ENCODE measurements at regions not wholly inside any gene's neighbourhood (a gene's known extent, or its start where the extent isn't known, plus 50 kb on each side); places are given as distances from the start of the nearest gene placed in this dataset.

GRCh38 chr3:178257491-178257890 lies 278.7 kb upstream of the KCNMB2 start:
- ChIA-PET CTCF (no interaction called here), POLR2A (interaction anchor here (0.5 kb wide), 1 partner anchor 39 kb away, joined by 3 read pairs; no protein-coding TSS in a partner anchor)
- no peaks in the 10 kb centered on the region for H3K36me3 ChIP-seq (ENCODE audit: control insufficient read depth in 2 of 2, extremely low read depth in 1 of 2, insufficient read depth in 2 of 2, low read length in 2 of 2)
- H3K4me1 ChIP-seq (ENCODE audit: control insufficient read depth, extremely low read depth, insufficient read depth, low read length), result peaks cover 16% of the 10 kb centered on the region
- no peaks in the 10 kb centered on the region for H3K79me2 ChIP-seq (ENCODE audit: control insufficient read depth, insufficient read depth, low read length)
- H4K20me1 ChIP-seq (replicated peaks; ENCODE audit: control insufficient read depth, extremely low read depth, insufficient read depth, low read length), result no peaks in the 10 kb centered on the region
- no peak overlapping the region for H3K4me3 ChIP-seq (replicated peaks in 1 of 3; ENCODE audit: insufficient read depth in 1 of 3, low read depth in 1 of 3, low read length in 3 of 3)
- H3K27me3 ChIP-seq (ENCODE audit: control insufficient read depth in 2 of 2, insufficient read depth in 2 of 2, low read length in 2 of 2), result no peaks in the 10 kb centered on the region
- FAIRE-seq, result no peak
- H2AFZ ChIP-seq (ENCODE audit: low read depth, low read length), result no peak overlapping the region
- no peak overlapping the region for H3K9ac ChIP-seq (replicated peaks; ENCODE audit: extremely low read depth, insufficient read depth, low read length)
- BruUV-seq (replicated peaks), result no TSS peak
- no peak overlapping the region for H3K4me2 ChIP-seq (ENCODE audit: insufficient read depth, low read length)
- intact Hi-C loops (cut with micrococcal nuclease) (loop anchor here (5.0 kb wide), 2 partner anchors 175 to 1060 kb away; partner anchors contain the start of gene TBL1XR1), dilution Hi-C loops (cut with MboI; ENCODE audit: extremely low pct_ligation_motif_present, low sequenced_read_pairs) (no loop called here)
- no peaks in the 10 kb centered on the region for H3K9me3 ChIP-seq (replicated peaks; ENCODE audit: control insufficient read depth, insufficient read depth, low read length)
- no peak for DNase-seq (ENCODE audit: low read depth, low spot score)
- no peak overlapping the region for H3K27ac ChIP-seq (ENCODE audit: insufficient read depth, low read depth, low read length)
- TF ChIP-seq MYC (IDR thresholded peaks at IDR 0.05; ENCODE audit: low read depth, low read length), result no peak
- TF ChIP-seq CTCF (IDR thresholded peaks at IDR 0.05; ENCODE audit: extremely low read depth in 1 of 2, insufficient read depth in 1 of 2, low read depth in 1 of 2, low read length in 2 of 2), result no peak
- TF ChIP-seq POLR2AphosphoS5 (IDR thresholded peaks at IDR 0.05; ENCODE audit: insufficient read depth, low read depth, low read length), result no peak
- no peak for TF ChIP-seq MAX (IDR thresholded peaks at IDR 0.05; ENCODE audit: insufficient read depth, insufficient read length)
- no peak for TF ChIP-seq JUN (IDR thresholded peaks at IDR 0.05; ENCODE audit: borderline replicate concordance, insufficient read depth, insufficient read length, low read depth)
- TF ChIP-seq EZH2 (IDR thresholded peaks at IDR 0.05; ENCODE audit: borderline replicate concordance, low read depth, low read length, severe bottlenecking), result no peak
- no peak for TF ChIP-seq POLR2A (IDR thresholded peaks at IDR 0.05; ENCODE audit: low read depth, low read length)
- TF ChIP-seq FOS (IDR thresholded peaks at IDR 0.05; ENCODE audit: borderline replicate concordance, insufficient read depth, low read length), result no peak
- no peak for TF ChIP-seq GATA2 (IDR thresholded peaks at IDR 0.05; ENCODE audit: insufficient read depth, insufficient read length, low read depth, low read length)
- no peaks in the 10 kb centered on the region for H3K9me1 ChIP-seq (replicated peaks; ENCODE audit: control insufficient read depth, extremely low read depth, insufficient read depth, low read length)
